Right renal pelvis (tissue), 4 donors: ENCODE measurements at regions not wholly inside any gene's neighbourhood (a gene's known extent, or its start where the extent isn't known, plus 50 kb on each side); places are given as distances from the start of the nearest gene placed in this dataset.

Experiments
- DNase-seq, 4 donors: peaks; one replicate each; pipeline ENCODE4 v3.0.0-alpha.2; 2013; ENCODE audit warnings: low read depth in 4 of 4, low spot score in 3 of 4, missing footprints in 1 of 4

- no peak for DNase-seq
These were observed 561.1 kb downstream of the NR2F1-AS1 start for GRCh38 chr5:93019896-93020295.

DNA sequence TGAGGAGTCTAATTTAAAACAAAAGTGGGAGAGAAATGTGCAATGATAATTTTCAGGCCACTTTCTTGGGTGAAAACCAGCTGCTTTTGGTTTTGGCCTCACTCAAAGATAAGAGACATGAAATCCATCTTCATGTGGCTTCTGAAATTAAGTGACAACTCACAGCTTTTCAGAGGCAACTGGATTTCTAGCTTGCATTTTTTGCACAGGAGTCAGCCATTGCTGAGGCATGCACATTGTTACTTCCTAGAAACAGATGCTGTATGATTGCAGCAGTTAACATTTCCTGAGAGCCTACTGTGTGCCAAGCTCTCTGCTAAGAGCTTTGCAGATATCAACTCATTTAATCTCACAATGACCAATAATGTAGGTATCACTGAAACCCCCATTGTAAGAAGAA lies 562.6 kb downstream of the NR2F1-AS1 start:
- no peak for DNase-seq

- DNase-seq = no peak
These were observed 563.2 kb downstream of the NR2F1-AS1 start for GRCh38 chr5:93017849-93018248.

GRCh38 chr5:93017376-93017775 lies 563.6 kb downstream of the NR2F1-AS1 start:
- no peak for DNase-seq

- DNase-seq = peak in 1 of 4 donors; percentile 37
These were observed 570.4 kb downstream of the NR2F1-AS1 start for GRCh38 chr5:93010616-93011015.

DNA sequence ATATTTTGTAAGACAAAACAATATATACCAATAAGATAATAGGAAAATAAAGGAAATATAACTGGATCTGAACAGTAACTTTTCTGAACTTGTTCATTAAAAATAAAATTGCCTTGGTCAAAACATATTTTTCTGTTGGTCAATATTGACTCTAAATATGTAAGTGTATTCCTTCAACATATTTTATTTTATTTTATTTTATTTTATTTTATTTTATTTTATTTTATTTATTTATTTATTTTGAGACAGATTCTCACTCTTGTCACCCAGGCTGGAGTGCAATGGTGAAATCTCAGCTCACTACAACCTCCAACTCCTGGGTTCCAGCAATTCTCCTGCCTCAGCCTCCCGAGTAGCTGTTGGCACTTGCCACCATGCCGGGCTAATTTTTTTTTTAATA lies 571.0 kb downstream of the NR2F1-AS1 start:
- no peak for DNase-seq

DNA sequence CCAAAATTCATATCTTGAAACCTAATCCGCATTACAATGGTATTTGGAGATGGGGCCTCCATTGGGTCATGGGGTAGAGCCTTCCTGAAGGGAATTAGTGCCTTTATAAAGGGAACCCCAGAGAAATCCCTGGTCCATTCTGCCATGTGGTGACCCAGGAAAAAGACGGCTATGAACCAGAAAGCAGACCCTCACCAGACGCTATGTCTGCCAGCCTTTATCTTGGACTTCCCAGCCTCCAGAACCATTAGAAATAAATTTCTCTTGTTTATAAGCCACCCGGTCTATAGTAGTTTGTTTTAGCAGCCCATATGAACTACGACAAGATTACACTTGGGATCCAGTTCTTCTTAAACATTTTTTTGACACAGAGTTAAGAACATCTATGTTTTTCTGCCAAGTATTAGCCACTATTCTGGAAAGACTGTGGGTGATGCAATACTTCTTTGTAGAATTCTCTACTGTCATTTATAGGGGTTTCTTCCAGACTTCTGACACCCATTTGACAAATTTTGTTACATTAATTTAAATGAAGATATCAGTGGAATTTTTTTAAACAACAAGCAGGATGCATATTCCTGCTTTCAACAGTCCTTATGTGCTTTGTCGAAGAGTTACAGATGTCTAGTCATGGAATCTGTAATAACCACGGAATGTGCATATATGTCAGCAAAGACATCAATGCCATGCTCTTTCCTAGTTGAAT lies 572.4 kb downstream of the NR2F1-AS1 start:
- DNase-seq = no peak

DNA sequence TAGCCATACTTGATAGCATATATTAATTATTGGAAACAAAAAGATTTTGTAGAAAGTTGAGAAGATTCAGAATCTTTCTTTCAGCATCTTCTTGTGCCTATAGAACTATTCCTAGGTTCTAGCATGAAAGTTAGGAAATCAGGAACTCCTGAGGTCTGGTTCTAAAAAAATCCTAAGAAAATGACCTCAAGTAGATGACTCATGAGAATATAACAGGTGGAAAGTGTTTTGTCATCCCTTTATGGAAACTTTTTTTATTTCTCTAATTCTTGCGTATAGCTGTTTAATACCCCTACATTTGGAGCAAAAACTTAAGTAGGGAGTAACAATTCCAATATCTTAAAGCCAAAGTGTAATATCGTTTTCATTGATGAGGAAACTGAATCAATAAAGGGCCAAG lies 574.1 kb downstream of the NR2F1-AS1 start:
- no peak for DNase-seq

- DNase-seq = no peak
These were observed 582.6 kb downstream of the NR2F1-AS1 start for GRCh38 chr5:92998456-92998855.

DNA sequence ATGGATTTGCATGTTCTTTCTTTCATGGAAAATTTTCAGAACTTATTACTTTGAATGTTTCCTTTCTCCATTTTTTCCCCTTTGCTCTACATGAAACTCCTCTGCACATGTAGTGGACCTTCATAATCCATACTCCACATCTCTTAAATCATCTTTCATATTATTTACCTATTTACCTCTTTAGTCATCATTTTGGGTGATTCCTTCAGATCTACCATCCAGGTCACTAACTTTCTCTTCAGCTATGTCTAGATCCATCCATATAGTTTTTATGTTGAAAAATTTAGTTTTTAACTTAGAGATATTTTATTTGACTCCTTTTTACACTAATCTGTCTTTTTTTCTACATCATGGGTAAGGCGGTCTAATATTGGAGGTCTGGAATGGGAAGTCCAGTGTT lies 586.6 kb downstream of the NR2F1-AS1 start:
- no peak for DNase-seq

GRCh38 chr5:92992073-92992472 lies 588.9 kb downstream of the NR2F1-AS1 start:
- DNase-seq = no peak

DNA sequence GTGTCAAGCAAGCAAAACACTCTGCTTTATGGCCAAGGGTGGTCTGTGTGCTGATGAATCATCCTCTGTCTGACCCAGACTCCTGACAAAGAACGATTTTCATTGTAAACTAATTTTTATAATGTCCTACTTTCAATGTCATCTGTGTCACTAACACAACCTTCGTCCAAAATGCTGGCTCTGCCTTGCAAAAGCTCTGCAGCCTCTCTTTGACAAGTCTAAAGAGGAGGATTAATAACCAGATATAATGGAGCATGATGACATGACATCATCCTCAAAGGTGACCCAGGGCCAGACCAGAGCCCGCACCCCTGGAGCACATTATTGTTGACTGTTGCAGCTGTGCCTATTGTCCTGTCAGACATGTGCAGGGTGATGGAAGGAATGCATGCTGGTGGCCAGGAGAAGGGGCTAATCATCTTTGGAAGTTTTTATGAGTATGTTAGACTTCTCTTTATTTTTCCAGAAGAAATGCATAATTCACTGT lies 589.4 kb downstream of the NR2F1-AS1 start:
- DNase-seq = peak in 1 of 4 donors; percentile 47

- DNase-seq = no peak
These were observed 590.2 kb downstream of the NR2F1-AS1 start for GRCh38 chr5:92990771-92991170.

- no peak for DNase-seq
These were observed 600.0 kb downstream of the NR2F1-AS1 start for GRCh38 chr5:92981001-92981400.

- DNase-seq = no peak
These were observed 600.5 kb downstream of the NR2F1-AS1 start for GRCh38 chr5:92980491-92980890.

GRCh38 chr5:92979716-92980115 lies 601.3 kb downstream of the NR2F1-AS1 start:
- no peak for DNase-seq

GRCh38 chr5:92977846-92978540 lies 603.0 kb downstream of the NR2F1-AS1 start:
- DNase-seq = no peak

DNA sequence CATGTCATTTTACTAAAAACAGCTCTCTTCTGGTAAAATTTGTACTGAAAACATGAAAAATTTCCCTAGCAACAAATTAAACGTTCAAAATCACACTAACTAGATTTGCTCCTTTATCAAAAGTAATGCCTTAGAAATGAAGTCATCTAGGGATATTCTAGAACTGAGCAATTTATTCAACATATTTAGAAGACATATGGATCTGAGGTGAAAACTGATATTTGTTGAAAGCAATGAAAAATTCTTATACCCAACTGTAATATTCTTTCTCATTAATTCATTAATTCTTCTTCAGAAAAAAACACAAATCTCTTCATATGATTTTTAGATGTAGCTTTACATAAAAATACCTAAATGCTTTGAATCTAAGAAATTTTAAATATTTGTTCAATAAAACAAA lies 604.9 kb downstream of the NR2F1-AS1 start:
- DNase-seq = no peak

DNA sequence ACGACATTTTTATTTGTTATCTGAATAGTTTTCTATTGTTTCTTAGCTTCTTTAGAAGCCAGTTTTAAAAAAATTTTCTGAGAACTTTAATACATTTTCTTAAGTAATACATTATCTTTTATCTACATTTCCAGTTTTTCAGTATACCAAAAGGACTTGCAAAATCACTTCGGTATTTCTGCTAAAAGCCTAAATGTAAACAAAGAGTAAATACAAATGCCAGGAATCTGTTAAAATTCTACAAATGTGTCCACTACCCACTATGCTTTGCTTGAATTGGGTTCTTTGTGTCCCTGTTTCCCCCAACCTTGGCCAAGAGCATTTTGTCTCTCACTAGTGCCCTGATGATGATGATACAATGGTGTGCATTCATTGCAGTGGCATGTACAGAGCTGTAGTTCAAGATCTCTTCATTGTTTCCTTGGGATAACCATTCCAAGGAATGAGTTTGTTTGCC lies 611.2 kb downstream of the NR2F1-AS1 start:
- no peak for DNase-seq

DNA sequence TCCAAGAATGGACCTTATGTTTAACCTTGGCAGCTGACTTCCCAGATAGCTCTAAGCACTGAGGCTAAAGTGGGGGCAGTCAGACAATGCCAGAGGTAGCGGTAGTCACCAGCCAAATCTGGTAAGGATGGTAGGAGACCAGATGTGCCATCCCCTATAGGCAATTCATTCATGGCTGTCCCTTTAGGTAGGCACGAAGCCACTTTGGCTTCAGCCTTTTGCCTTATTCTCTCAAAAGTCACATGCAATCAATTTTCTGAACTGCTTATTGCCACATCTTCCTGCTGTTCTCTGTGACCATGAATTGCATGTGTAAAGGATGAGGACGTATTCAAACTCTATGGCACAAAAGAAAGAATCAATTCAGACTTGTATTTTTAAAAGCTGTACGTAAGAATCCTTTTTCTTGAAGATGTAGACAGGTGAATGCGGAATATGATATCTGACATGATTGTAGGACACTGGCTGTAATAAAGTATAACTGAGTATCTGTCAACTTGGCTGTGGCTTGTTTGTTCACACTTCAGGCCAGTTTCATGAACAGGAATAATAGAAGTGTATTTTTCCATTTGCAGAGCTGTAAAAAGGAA lies 611.7 kb downstream of the NR2F1-AS1 start:
- DNase-seq = no peak

DNA sequence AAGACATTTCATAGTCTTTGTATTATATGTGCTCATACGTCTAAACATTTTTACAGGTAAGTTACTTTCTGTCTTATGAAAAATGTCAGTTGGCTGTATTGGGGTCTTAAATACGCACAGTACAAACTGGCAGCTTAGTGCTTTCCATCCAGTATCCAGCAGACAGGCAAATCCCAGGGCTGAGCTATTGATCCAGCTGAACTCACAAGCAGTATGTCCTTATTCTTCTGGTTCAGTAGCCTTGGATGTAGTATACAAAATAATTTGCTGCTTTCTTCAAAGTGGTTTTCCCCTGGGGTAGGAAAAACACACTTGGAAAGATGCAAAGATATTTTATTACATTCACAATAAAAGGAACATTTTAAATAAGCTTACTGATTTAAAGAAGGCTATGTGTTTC lies 617.2 kb downstream of the NR2F1-AS1 start:
- DNase-seq = no peak

DNA sequence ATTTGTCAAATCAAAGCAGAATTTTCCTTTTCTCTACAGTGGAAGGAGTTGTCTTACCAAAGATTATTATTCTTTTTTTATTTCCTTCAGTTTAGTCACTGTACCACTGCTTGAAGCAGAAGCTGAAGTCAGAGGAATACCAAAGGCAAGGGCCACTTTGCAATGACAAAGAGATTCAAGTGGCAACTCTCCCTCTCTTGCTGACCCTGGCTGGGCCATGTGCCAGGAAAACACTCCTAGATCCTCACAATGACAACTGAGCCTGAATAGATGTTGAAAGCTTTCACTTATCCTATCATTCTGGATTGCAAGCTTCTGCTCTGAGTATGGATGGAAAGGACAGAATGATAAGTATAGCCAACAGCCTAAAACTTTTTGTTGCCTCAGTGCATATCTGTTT lies 618.3 kb downstream of the NR2F1-AS1 start:
- no peak for DNase-seq
